ENCODE measurements at regions not wholly inside any gene's neighbourhood (a gene's known extent, or its start where the extent isn't known, plus 50 kb on each side); places are given as distances from the start of the nearest gene placed in this dataset.

DNA sequence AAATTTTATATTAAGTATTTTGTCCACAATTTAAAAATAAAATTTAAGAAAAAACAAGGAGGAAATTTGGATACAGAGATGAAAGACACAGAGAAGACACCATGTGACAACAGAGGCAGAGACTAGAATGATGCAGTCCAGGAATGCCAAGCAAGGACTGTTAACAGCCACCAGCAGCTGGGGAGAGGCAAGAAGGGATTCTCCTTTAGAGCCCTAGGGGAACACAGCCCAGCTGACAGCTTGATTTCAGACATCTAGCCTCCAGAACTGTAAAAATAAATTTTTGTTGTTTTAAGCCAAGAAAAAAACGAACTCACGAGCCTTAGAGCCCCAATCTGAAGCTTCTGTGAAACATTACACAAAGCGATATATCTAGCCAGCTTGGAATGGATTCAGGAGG is 198.5 kb downstream of the ZNF648 start:
- TF ChIP-seq, protein P1, sequence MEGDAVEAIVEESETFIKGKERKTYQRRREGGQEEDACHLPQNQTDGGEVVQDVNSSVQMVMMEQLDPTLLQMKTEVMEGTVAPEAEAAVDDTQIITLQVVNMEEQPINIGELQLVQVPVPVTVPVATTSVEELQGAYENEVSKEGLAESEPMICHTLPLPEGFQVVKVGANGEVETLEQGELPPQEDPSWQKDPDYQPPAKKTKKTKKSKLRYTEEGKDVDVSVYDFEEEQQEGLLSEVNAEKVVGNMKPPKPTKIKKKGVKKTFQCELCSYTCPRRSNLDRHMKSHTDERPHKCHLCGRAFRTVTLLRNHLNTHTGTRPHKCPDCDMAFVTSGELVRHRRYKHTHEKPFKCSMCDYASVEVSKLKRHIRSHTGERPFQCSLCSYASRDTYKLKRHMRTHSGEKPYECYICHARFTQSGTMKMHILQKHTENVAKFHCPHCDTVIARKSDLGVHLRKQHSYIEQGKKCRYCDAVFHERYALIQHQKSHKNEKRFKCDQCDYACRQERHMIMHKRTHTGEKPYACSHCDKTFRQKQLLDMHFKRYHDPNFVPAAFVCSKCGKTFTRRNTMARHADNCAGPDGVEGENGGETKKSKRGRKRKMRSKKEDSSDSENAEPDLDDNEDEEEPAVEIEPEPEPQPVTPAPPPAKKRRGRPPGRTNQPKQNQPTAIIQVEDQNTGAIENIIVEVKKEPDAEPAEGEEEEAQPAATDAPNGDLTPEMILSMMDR (IDR thresholded peaks at IDR 0.05) = no peak
- no peak for TF ChIP-seq POLR2A (IDR thresholded peaks at IDR 0.05)

All from Peyer's patch (tissue), 4 donors.